ENCODE measurements at regions not wholly inside any gene's neighbourhood (a gene's known extent, or its start where the extent isn't known, plus 50 kb on each side); places are given as distances from the start of the nearest gene placed in this dataset.

DNA sequence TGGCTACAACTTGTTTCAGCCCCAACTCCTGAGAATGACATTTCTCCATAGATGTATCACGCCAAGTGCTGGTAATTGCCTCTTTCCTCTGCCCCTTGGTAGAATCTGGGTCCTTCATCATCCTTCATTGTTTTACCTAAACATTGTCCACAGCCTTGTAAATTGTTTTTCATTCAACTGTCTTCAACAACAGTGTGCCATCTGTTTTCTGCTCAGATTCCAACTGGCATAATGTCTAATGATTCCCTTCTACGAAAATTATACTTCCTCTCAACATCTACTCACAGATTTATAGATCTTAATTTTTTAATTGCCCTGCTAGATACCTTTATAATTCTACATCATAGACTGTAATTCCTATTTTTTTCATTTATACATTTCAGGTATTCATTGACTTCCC lies 226.9 kb downstream of the TPRG1 start:
- ChIA-PET CTCF (no interaction called here), POLR2A (no interaction called here)
- Mint-ChIP-seq H3K4me3 (no peak overlapping the region), H3K4me1 (peaks cover 10 to 20% (median 16%) of the 10 kb centered on the region in 3 donors), H3K9me3 (no peaks in the 10 kb centered on the region), H3K36me3 (peaks cover 0 to 4% (median 0%) of the 10 kb centered on the region in 3 donors), H3K27ac (no peak overlapping the region), H3K27me3 (no peaks in the 10 kb centered on the region)
- Histone ChIP-seq H3K9me3 (ENCODE audit: low read length) (no peaks in the 10 kb centered on the region), H3K27me3 (ENCODE audit: insufficient read depth, low read length, poor library complexity, severe bottlenecking) (no peaks in the 10 kb centered on the region), H3K36me3 (ENCODE audit: insufficient read depth, low read length) (no peaks in the 10 kb centered on the region), H3K27ac (ENCODE audit: low read depth, low read length) (no peak overlapping the region), H3K4me3 (ENCODE audit: low read length) (no peak overlapping the region), H3K4me1 (ENCODE audit: insufficient read depth, low read length) (no peaks in the 10 kb centered on the region)
- no peak for DNase-seq

DNA sequence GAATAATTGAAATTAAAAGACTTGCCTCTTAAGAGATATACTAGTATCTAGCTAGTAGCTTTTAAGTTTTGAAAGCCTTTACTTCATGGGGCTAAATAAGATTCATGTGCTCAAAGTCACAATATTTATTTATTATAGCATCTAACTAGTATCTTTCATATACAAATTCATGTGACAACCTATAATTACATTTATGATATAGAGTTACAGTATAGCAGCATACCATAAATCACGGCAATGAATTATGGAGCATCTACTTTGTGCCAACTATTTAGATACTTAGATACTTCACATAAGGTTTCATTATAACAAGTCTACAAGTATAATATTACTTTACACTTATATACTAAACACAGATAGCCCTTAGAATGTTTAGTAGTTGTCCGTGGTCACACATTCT lies 229.4 kb downstream of the TPRG1 start:
- Mint-ChIP-seq H3K9me3 (no peaks in the 10 kb centered on the region), H3K4me3 (no peak overlapping the region), H3K4me1 (peaks cover 5 to 9% (median 7%) of the 10 kb centered on the region in 3 donors), H3K27ac (no peak overlapping the region), H3K36me3 (peaks cover 0 to 4% (median 0%) of the 10 kb centered on the region in 3 donors), H3K27me3 (no peaks in the 10 kb centered on the region)
- Histone ChIP-seq H3K4me3 (ENCODE audit: low read length) (no peak overlapping the region), H3K27ac (ENCODE audit: low read depth, low read length) (no peak overlapping the region), H3K27me3 (ENCODE audit: insufficient read depth, low read length, poor library complexity, severe bottlenecking) (no peaks in the 10 kb centered on the region), H3K36me3 (ENCODE audit: insufficient read depth, low read length) (no peaks in the 10 kb centered on the region), H3K4me1 (ENCODE audit: insufficient read depth, low read length) (no peaks in the 10 kb centered on the region), H3K9me3 (ENCODE audit: low read length) (no peaks in the 10 kb centered on the region)
- ChIA-PET CTCF (no interaction called here), POLR2A (no interaction called here)
- no peak for DNase-seq

DNA sequence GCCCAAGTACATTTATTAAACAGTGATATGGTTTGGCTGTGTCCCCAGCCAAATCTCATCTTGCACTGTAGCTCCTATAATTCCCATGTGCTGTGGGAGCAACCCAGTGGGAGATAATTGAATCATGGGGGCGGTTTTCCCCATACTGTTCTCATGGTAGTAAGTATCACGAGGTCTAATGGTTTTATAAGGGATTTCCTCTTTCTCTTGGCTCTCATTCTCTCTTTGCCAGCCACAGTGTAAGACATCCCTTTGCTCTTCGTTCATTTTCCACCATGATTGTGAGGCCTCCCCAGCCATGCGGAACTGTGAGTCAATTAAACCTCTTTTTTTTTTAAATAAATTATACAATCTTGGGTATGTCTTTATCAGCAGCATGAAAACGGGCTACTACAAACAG lies 228.0 kb upstream of the TP63 start:
- CTCF ChIA-PET = no interaction called here
- Mint-ChIP-seq H3K4me1 (peaks cover 5 to 9% (median 7%) of the 10 kb centered on the region in 3 donors), H3K9me3 (no peaks in the 10 kb centered on the region), H3K27me3 (no peaks in the 10 kb centered on the region), H3K36me3 (peaks cover 0 to 1% (median 0%) of the 10 kb centered on the region in 3 donors), H3K4me3 (no peak overlapping the region), H3K27ac (no peak overlapping the region)
- Histone ChIP-seq H3K36me3 (ENCODE audit: insufficient read depth, low read length) (no peaks in the 10 kb centered on the region), H3K9me3 (ENCODE audit: low read length) (no peaks in the 10 kb centered on the region), H3K4me3 (ENCODE audit: low read length) (no peak overlapping the region), H3K4me1 (ENCODE audit: insufficient read depth, low read length) (no peaks in the 10 kb centered on the region), H3K27ac (ENCODE audit: low read depth, low read length) (no peak overlapping the region), H3K27me3 (ENCODE audit: insufficient read depth, low read length, poor library complexity, severe bottlenecking) (no peaks in the 10 kb centered on the region)
- no peak for DNase-seq
- POLR2A ChIA-PET = no interaction called here

- no peaks in the 10 kb centered on the region for H3K36me3 ChIP-seq (ENCODE audit: insufficient read depth, low read length)
- ChIA-PET CTCF (no interaction called here), POLR2A (no interaction called here)
- Mint-ChIP-seq H3K27ac (no peak overlapping the region), H3K36me3 (no peaks in the 10 kb centered on the region), H3K27me3 (no peaks in the 10 kb centered on the region), H3K4me1 (peaks cover 5 to 9% (median 7%) of the 10 kb centered on the region in 3 donors), H3K9me3 (no peaks in the 10 kb centered on the region), H3K4me3 (no peak overlapping the region)
- no peak overlapping the region for H3K27ac ChIP-seq (ENCODE audit: low read depth, low read length)
- no peak for DNase-seq
- H3K4me1 ChIP-seq (ENCODE audit: insufficient read depth, low read length) = no peaks in the 10 kb centered on the region
- H3K4me3 ChIP-seq (ENCODE audit: low read length) = no peak overlapping the region
- no peaks in the 10 kb centered on the region for H3K27me3 ChIP-seq (ENCODE audit: insufficient read depth, low read length, poor library complexity, severe bottlenecking)
- H3K9me3 ChIP-seq (ENCODE audit: low read length) = no peaks in the 10 kb centered on the region
Observed at GRCh38 chr3:189404024-189404423, 227.2 kb upstream of the TP63 start.

- Histone ChIP-seq H3K36me3 (ENCODE audit: insufficient read depth, low read length) (no peaks in the 10 kb centered on the region), H3K27me3 (ENCODE audit: insufficient read depth, low read length, poor library complexity, severe bottlenecking) (no peaks in the 10 kb centered on the region), H3K4me3 (ENCODE audit: low read length) (no peak overlapping the region), H3K27ac (ENCODE audit: low read depth, low read length) (no peak overlapping the region), H3K9me3 (ENCODE audit: low read length) (no peaks in the 10 kb centered on the region), H3K4me1 (ENCODE audit: insufficient read depth, low read length) (no peaks in the 10 kb centered on the region)
- Mint-ChIP-seq H3K4me1 (peaks cover 5 to 9% (median 7%) of the 10 kb centered on the region in 3 donors), H3K9me3 (no peaks in the 10 kb centered on the region), H3K36me3 (no peaks in the 10 kb centered on the region), H3K27me3 (no peaks in the 10 kb centered on the region), H3K27ac (no peak overlapping the region), H3K4me3 (no peak overlapping the region)
- CTCF ChIA-PET = no interaction called here
- no peak for DNase-seq
- POLR2A ChIA-PET = no interaction called here
Observed at GRCh38 chr3:189404797-189405484, 226.2 kb upstream of the TP63 start.

GRCh38 chr3:189406148-189406547 lies 225.0 kb upstream of the TP63 start:
- no peak overlapping the region for H3K4me3 ChIP-seq (ENCODE audit: low read length)
- CTCF ChIA-PET = no interaction called here
- H3K9me3 ChIP-seq (ENCODE audit: low read length) = no peaks in the 10 kb centered on the region
- Mint-ChIP-seq H3K36me3 (no peaks in the 10 kb centered on the region), H3K27ac (no peak overlapping the region), H3K4me3 (no peak overlapping the region), H3K4me1 (peaks cover 5 to 9% (median 7%) of the 10 kb centered on the region in 3 donors), H3K9me3 (no peaks in the 10 kb centered on the region), H3K27me3 (no peaks in the 10 kb centered on the region)
- H3K4me1 ChIP-seq (ENCODE audit: insufficient read depth, low read length) = no peaks in the 10 kb centered on the region
- no peak for DNase-seq
- POLR2A ChIA-PET = no interaction called here
- no peaks in the 10 kb centered on the region for H3K27me3 ChIP-seq (ENCODE audit: insufficient read depth, low read length, poor library complexity, severe bottlenecking)
- no peak overlapping the region for H3K27ac ChIP-seq (ENCODE audit: low read depth, low read length)
- H3K36me3 ChIP-seq (ENCODE audit: insufficient read depth, low read length) = no peaks in the 10 kb centered on the region

DNA sequence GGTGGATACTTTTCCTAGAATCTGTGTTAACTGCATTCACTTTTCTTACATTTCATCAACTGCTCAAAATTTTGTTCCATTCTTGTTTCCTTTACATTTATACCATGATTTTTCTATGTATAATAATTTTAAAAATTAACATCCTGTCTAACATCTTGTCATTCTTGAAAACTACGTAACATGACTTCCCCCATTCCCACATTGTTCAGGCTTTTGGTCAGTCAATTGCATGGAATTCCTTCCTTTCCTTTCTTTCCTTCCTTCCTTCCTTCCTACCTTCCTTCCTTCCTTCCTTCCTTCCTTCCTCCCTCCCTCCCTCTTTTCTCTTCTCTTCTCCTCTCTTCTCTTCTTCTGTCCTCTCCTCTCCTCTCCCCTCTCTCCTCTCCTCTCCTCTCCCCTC lies 220.7 kb upstream of the TP63 start:
- Mint-ChIP-seq H3K9me3 (peaks cover 0 to 2% (median 0%) of the 10 kb centered on the region in 5 donors), H3K27ac (no peak overlapping the region), H3K36me3 (peaks cover 0 to 5% (median 0%) of the 10 kb centered on the region in 3 donors), H3K27me3 (no peaks in the 10 kb centered on the region), H3K4me1 (peaks cover 0 to 1% (median under 1%) of the 10 kb centered on the region in 3 donors), H3K4me3 (no peak overlapping the region)
- Histone ChIP-seq H3K4me3 (ENCODE audit: low read length) (no peak overlapping the region), H3K27me3 (ENCODE audit: insufficient read depth, low read length, poor library complexity, severe bottlenecking) (no peaks in the 10 kb centered on the region), H3K27ac (ENCODE audit: low read depth, low read length) (no peak overlapping the region), H3K9me3 (ENCODE audit: low read length) (no peaks in the 10 kb centered on the region), H3K36me3 (ENCODE audit: insufficient read depth, low read length) (no peaks in the 10 kb centered on the region), H3K4me1 (ENCODE audit: insufficient read depth, low read length) (no peaks in the 10 kb centered on the region)
- ChIA-PET CTCF (no interaction called here), POLR2A (no interaction called here)
- DNase-seq = no peak

DNA sequence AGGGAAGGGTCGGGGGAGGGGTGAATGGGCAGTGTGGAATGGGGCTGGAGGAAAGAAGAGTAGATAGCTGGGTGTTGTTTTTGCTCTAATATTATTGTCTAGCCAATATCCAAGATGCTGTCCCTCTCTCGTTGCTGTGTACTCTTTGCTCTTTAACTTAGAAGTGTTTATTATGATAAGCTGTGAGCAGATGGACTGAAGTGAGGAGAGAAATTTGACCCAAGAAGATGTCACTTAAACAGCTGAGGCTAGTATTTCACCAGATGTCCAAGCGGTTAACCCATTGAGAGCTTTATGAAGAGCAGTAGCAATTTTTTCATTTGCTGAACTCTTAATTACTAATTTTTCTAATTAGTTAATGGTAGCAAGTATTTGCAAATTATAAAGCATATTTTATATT lies 212.2 kb upstream of the TP63 start:
- no peaks in the 10 kb centered on the region for H3K36me3 ChIP-seq (ENCODE audit: insufficient read depth, low read length)
- peaks cover 0 to 2% (median 0%) of the 10 kb centered on the region in 5 donors for H3K9me3 Mint-ChIP-seq
- no peak overlapping the region for H3K4me3 ChIP-seq (ENCODE audit: low read length)
- no peaks in the 10 kb centered on the region for H3K27me3 ChIP-seq (ENCODE audit: insufficient read depth, low read length, poor library complexity, severe bottlenecking)
- no peaks in the 10 kb centered on the region for H3K4me1 ChIP-seq (ENCODE audit: insufficient read depth, low read length)
- no peak for DNase-seq
- no peak overlapping the region for H3K27ac Mint-ChIP-seq
- no peaks in the 10 kb centered on the region for H3K36me3 Mint-ChIP-seq
- H3K27ac ChIP-seq (ENCODE audit: low read depth, low read length) = no peak overlapping the region
- ChIA-PET CTCF (no interaction called here), POLR2A (no interaction called here)
- H3K4me3 Mint-ChIP-seq = no peak overlapping the region
- peaks cover 0 to 5% of the 10 kb centered on the region in 2 donors for H3K27me3 Mint-ChIP-seq
- no peaks in the 10 kb centered on the region for H3K4me1 Mint-ChIP-seq
- no peaks in the 10 kb centered on the region for H3K9me3 ChIP-seq (ENCODE audit: low read length)

All from CD8-positive, alpha-beta memory T cell (primary cell).